ENCODE measurements at regions not wholly inside any gene's neighbourhood (a gene's known extent, or its start where the extent isn't known, plus 50 kb on each side); places are given as distances from the start of the nearest gene placed in this dataset.
"Not testable (repeated sequence)": the region's sequence is repeated elsewhere in the genome, so short reads cannot be mapped to it uniquely, and the experiment has no call there.

- no peak for DNase-seq (ENCODE audit: low spot score)
Measured at GRCh38 chr18:52190195-52190594, 149.8 kb upstream of the DCC start.

GRCh38 chr18:52190631-52191030, 149.4 kb upstream of the DCC start:
- no peak for DNase-seq (ENCODE audit: low spot score)

GRCh38 chr18:52200406-52200805, 139.6 kb upstream of the DCC start:
- DNase-seq (ENCODE audit: low spot score), result no peak

- DNase-seq (ENCODE audit: low spot score), result no peak
Measured at GRCh38 chr18:52200921-52201663, 138.9 kb upstream of the DCC start.

- no peak for DNase-seq (ENCODE audit: low spot score)
Measured at GRCh38 chr18:52208646-52209045, 131.4 kb upstream of the DCC start.

GRCh38 chr18:52216109-52216508, 123.9 kb upstream of the DCC start:
- DNase-seq (ENCODE audit: low spot score), result no peak

GRCh38 chr18:52216666-52217065, 123.3 kb upstream of the DCC start:
- DNase-seq (ENCODE audit: low spot score), result no peak

- DNase-seq (ENCODE audit: low spot score), result no peak
Measured at GRCh38 chr18:52219102-52219501, 120.9 kb upstream of the DCC start.

GRCh38 chr18:52220062-52220591, 119.9 kb upstream of the DCC start:
- DNase-seq (ENCODE audit: low spot score), result no peak

- no peak for DNase-seq (ENCODE audit: low spot score)
Measured at GRCh38 chr18:52222211-52222610, 117.8 kb upstream of the DCC start.

- DNase-seq (ENCODE audit: low spot score), result no peak
Measured at GRCh38 chr18:52227536-52227935, 112.5 kb upstream of the DCC start.

GRCh38 chr18:52228166-52228565, 111.8 kb upstream of the DCC start:
- no peak for DNase-seq (ENCODE audit: low spot score)

GRCh38 chr18:52236131-52236530, 103.9 kb upstream of the DCC start:
- no peak for DNase-seq (ENCODE audit: low spot score)

GRCh38 chr18:52237551-52237950, 102.4 kb upstream of the DCC start:
- DNase-seq (ENCODE audit: low spot score), result no peak

GRCh38 chr18:52242711-52243110, 97.3 kb upstream of the DCC start:
- no peak for DNase-seq (ENCODE audit: low spot score)

GRCh38 chr18:52244658-52245057, 95.3 kb upstream of the DCC start:
- DNase-seq (ENCODE audit: low spot score), result no peak

- DNase-seq (ENCODE audit: low spot score), result no peak
Measured at GRCh38 chr18:52254367-52254766, 85.6 kb upstream of the DCC start.

- DNase-seq (ENCODE audit: low spot score), result not testable (repeated sequence)
Measured at GRCh38 chr18:52257417-52257816, 82.6 kb upstream of the DCC start.

GRCh38 chr18:52275817-52276216, 64.2 kb upstream of the DCC start:
- DNase-seq (ENCODE audit: low spot score), result no peak

GRCh38 chr18:52277785-52278184, 62.2 kb upstream of the DCC start:
- DNase-seq (ENCODE audit: low spot score), result no peak

- no peak for DNase-seq (ENCODE audit: low spot score)
Measured at GRCh38 chr18:52278191-52278590, 61.8 kb upstream of the DCC start.

GRCh38 chr18:52280702-52281101, 59.3 kb upstream of the DCC start:
- DNase-seq (ENCODE audit: low spot score), result no peak

- DNase-seq (ENCODE audit: low spot score), result no peak
Measured at GRCh38 chr18:52283927-52284326, 56.1 kb upstream of the DCC start.

- no peak for DNase-seq (ENCODE audit: low spot score)
Measured at GRCh38 chr18:52286675-52287074, 53.3 kb upstream of the DCC start.

Measured in CD4-positive, alpha-beta T cell treated with Interleukin-15 for 4 hours (primary cell).